Epithelial cell of esophagus (primary cell): ENCODE measurements at regions not wholly inside any gene's neighbourhood (a gene's known extent, or its start where the extent isn't known, plus 50 kb on each side); places are given as distances from the start of the nearest gene placed in this dataset.
A peak's percentile ranks its signal among the peaks of the same experiment; 100 is the strongest.

Experiments
- DNase-seq: peaks from one replicate; pipeline ENCODE4 v3.0.0; 2010; ENCODE audit warnings: low read depth
- H3K4me3 ChIP-seq: 2 replicates; pipeline ENCODE4 v1.5.1; 2011; ENCODE audit warnings: mild to moderate bottlenecking, low read length, control low read depth
- CTCF ChIP-seq: IDR thresholded peaks from 2 replicates; pipeline ENCODE4 v1.5.1; 2011; ENCODE audit warnings: low read depth, mild to moderate bottlenecking, low read length, control low read depth, inconsistent platforms; ENCODE audit not compliant: insufficient read depth; ENCODE audit errors: missing control alignments

GRCh38 chr5:9785751-9786150 lies 155.6 kb upstream of the TAS2R1 start:
- no peak for TF ChIP-seq CTCF
- no peak overlapping the region for H3K4me3 ChIP-seq
- no peak for DNase-seq

GRCh38 chr5:9784231-9784630 lies 154.1 kb upstream of the TAS2R1 start:
- no peak for TF ChIP-seq CTCF
- H3K4me3 ChIP-seq, result no peak overlapping the region
- no peak for DNase-seq

- no peak overlapping the region for H3K4me3 ChIP-seq
- no peak for TF ChIP-seq CTCF
- no peak for DNase-seq
These were observed 152.8 kb upstream of the TAS2R1 start for GRCh38 chr5:9782826-9783560.

GRCh38 chr5:9781890-9782289 lies 151.7 kb upstream of the TAS2R1 start:
- H3K4me3 ChIP-seq, result no peak overlapping the region
- DNase-seq, result no peak
- TF ChIP-seq CTCF, result no peak

GRCh38 chr5:9781275-9781674 lies 151.1 kb upstream of the TAS2R1 start:
- H3K4me3 ChIP-seq, result no peak overlapping the region
- TF ChIP-seq CTCF, result no peak
- no peak for DNase-seq

GRCh38 chr5:9780501-9780900 lies 150.3 kb upstream of the TAS2R1 start:
- no peak for DNase-seq
- no peak overlapping the region for H3K4me3 ChIP-seq
- TF ChIP-seq CTCF, result no peak

- no peak overlapping the region for H3K4me3 ChIP-seq
- peak; percentile 42 for DNase-seq
- no peak for TF ChIP-seq CTCF
These were observed 146.4 kb upstream of the TAS2R1 start for GRCh38 chr5:9776525-9776924.
